HG02981 (cell line): ENCODE measurements at regions not wholly inside any gene's neighbourhood (a gene's known extent, or its start where the extent isn't known, plus 50 kb on each side); places are given as distances from the start of the nearest gene placed in this dataset.
"Not testable (repeated sequence)": the region's sequence is repeated elsewhere in the genome, so short reads cannot be mapped to it uniquely, and the experiment has no call there.

Experiments
- ATAC-seq: cut with Tn5 transposase; IDR thresholded peaks from one replicate; pipeline ENCODE4 v1.9.1; 2021; ENCODE audit warnings: mild to moderate bottlenecking, moderate library complexity; ENCODE audit not compliant: unreplicated experiment

GRCh38 chr6:40705354-40705753 lies 118.2 kb upstream of the LRFN2 start:
- ATAC-seq, result no peak

GRCh38 chr6:40701352-40702007 lies 114.3 kb upstream of the LRFN2 start:
- ATAC-seq, result no peak

- ATAC-seq, result no peak
Observed at GRCh38 chr6:40700006-40700580, 112.9 kb upstream of the LRFN2 start.

- ATAC-seq, result no peak
Observed at GRCh38 chr6:40695750-40696415, 108.7 kb upstream of the LRFN2 start.

GRCh38 chr6:40695114-40695513 lies 108.0 kb upstream of the LRFN2 start:
- no peak for ATAC-seq

- no peak for ATAC-seq
Observed at GRCh38 chr6:40693768-40694167, 106.6 kb upstream of the LRFN2 start.

GRCh38 chr6:40692337-40692736 lies 105.2 kb upstream of the LRFN2 start:
- no peak for ATAC-seq

- no peak for ATAC-seq
Observed at GRCh38 chr6:40689185-40689584, 102.0 kb upstream of the LRFN2 start.

- no peak for ATAC-seq
Observed at GRCh38 chr6:40688214-40688761, 101.1 kb upstream of the LRFN2 start.

GRCh38 chr6:40685862-40686261 lies 98.7 kb upstream of the LRFN2 start:
- no peak for ATAC-seq

- no peak for ATAC-seq
Observed at GRCh38 chr6:40681622-40682021, 94.5 kb upstream of the LRFN2 start.

GRCh38 chr6:40678941-40679340 lies 91.8 kb upstream of the LRFN2 start:
- ATAC-seq, result no peak

GRCh38 chr6:40674170-40674569 lies 87.0 kb upstream of the LRFN2 start:
- no peak for ATAC-seq

- no peak for ATAC-seq
Observed at GRCh38 chr6:40672087-40672486, 84.9 kb upstream of the LRFN2 start.

GRCh38 chr6:40671694-40672050 lies 84.5 kb upstream of the LRFN2 start:
- ATAC-seq, result no peak

- ATAC-seq, result no peak
Observed at GRCh38 chr6:40671001-40671693, 84.0 kb upstream of the LRFN2 start.

- no peak for ATAC-seq
Observed at GRCh38 chr6:40669343-40669742, 82.2 kb upstream of the LRFN2 start.

GRCh38 chr6:40668203-40668602 lies 81.0 kb upstream of the LRFN2 start:
- ATAC-seq, result no peak

- no peak for ATAC-seq
Observed at GRCh38 chr6:40666530-40666929, 79.4 kb upstream of the LRFN2 start.

- no peak for ATAC-seq
Observed at GRCh38 chr6:40661726-40662125, 74.6 kb upstream of the LRFN2 start.

GRCh38 chr6:40656772-40657171 lies 69.6 kb upstream of the LRFN2 start:
- not testable (repeated sequence) for ATAC-seq

- no peak for ATAC-seq
Observed at GRCh38 chr6:40654828-40655227, 67.7 kb upstream of the LRFN2 start.
